HFF-Myc (cell line): ENCODE measurements at regions not wholly inside any gene's neighbourhood (a gene's known extent, or its start where the extent isn't known, plus 50 kb on each side); places are given as distances from the start of the nearest gene placed in this dataset.

ENCODE experiments used
- DNase-seq: peaks from one replicate; pipeline ENCODE4 v3.0.0-alpha.2; 2011; ENCODE audit warnings: low read depth; ENCODE audit errors: extremely low read depth
- H3K4me3 ChIP-seq: replicated peaks from 2 replicates; pipeline ENCODE4 v1.5.1; 2011; ENCODE audit warnings: low read depth, mild to moderate bottlenecking, control low read depth, low read length
- TF ChIP-seq, protein P1 (sequence below): IDR thresholded peaks from 2 replicates; pipeline ENCODE4 v1.5.1; 2012; ENCODE audit warnings: mild to moderate bottlenecking, low read depth, low read length, control low read depth; ENCODE audit errors: missing control alignments

DNA sequence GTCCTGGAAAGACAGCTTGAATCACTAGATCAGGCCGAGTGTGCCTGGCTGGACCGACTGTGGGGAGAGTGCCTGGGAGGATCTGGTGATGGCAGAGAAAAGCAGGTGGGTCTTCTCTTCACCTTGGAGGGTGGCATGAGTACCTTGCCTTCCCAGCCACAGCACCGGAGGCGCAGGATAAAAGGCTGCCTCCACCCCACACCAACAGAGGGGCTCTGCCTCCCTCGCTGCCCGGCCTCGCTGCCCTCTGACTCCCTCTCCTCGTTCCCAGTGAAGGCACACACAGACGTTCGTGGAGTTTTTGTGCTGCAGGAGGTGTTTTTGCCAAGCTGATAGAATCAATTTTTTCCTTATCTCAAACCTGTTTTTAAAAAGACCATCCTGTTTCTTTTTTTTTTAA, 71.4 kb upstream of the HAAO start:
- no peak overlapping the region for H3K4me3 ChIP-seq
- TF ChIP-seq, protein P1, sequence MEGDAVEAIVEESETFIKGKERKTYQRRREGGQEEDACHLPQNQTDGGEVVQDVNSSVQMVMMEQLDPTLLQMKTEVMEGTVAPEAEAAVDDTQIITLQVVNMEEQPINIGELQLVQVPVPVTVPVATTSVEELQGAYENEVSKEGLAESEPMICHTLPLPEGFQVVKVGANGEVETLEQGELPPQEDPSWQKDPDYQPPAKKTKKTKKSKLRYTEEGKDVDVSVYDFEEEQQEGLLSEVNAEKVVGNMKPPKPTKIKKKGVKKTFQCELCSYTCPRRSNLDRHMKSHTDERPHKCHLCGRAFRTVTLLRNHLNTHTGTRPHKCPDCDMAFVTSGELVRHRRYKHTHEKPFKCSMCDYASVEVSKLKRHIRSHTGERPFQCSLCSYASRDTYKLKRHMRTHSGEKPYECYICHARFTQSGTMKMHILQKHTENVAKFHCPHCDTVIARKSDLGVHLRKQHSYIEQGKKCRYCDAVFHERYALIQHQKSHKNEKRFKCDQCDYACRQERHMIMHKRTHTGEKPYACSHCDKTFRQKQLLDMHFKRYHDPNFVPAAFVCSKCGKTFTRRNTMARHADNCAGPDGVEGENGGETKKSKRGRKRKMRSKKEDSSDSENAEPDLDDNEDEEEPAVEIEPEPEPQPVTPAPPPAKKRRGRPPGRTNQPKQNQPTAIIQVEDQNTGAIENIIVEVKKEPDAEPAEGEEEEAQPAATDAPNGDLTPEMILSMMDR = no peak
- DNase-seq = no peak

DNA sequence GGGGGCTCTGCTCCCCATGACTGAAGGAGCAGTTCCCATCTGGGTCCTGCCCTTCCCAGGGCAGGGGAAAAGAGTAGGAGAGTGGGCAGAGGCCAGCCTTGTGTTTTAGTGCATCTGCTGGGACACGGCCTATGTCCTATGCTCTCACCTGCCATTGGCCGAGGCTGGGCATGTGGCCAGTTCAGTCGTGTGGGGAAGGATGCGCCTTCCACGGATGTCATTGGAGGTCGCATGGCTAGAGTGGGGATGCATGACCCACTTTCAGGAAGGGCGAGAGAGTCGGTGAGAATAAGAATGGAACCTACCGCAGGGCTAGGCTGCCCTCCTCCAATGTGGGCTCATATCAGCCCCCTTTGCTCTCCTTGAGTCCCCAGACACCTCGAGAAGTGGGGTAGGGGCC, 70.9 kb upstream of the HAAO start:
- TF ChIP-seq, protein P1 = no peak
- H3K4me3 ChIP-seq = no peak overlapping the region
- DNase-seq = no peak

DNA sequence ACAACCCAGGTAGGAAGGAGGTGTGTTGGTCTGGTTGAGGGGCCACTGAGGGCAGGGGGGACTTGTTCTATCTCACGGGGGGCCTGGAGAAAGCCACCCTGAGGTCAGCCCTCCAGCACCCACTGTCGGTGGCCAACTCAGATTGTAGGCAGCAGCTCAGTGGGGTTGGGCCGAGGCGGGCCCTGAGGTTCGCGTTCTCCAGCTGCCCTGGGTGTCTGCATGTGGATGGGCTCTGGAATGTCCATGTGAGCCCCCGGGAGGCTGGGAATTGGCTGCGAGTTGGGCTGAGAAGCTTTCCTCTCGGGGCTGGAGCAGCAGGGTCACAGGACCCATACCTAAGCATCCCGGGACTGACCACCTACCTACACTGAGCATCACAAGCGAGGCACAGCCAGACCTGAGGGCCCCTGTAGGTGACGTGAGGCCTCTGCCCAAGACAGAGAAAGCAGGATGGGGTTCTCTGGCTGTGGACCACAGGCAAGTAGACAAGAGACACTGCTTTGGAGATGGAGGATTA, 70.3 kb upstream of the HAAO start:
- no peak overlapping the region for H3K4me3 ChIP-seq
- DNase-seq = no peak
- TF ChIP-seq, protein P1 = no peak

DNA sequence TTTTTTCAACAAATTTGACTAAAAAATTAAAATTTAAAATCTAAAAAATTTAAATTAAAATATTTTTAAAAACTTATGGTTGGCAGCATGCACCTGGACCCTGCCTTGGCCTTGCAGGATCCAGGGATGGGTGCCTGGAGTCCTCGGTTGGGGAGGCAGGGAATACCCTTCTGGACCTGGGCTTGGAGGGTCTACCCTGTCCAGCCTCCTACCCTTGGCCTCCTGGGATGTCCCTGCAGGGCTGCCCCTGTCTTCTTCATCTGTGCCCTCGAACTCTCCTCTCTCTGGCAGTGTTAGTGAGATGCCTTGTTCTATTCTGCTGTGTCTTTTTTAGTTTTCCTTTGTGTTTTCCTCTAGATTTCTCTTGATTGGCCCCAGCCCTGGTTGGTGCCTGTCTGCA, 68.9 kb upstream of the HAAO start:
- no peak for DNase-seq
- TF ChIP-seq, protein P1 = no peak
- H3K4me3 ChIP-seq = no peak overlapping the region

DNA sequence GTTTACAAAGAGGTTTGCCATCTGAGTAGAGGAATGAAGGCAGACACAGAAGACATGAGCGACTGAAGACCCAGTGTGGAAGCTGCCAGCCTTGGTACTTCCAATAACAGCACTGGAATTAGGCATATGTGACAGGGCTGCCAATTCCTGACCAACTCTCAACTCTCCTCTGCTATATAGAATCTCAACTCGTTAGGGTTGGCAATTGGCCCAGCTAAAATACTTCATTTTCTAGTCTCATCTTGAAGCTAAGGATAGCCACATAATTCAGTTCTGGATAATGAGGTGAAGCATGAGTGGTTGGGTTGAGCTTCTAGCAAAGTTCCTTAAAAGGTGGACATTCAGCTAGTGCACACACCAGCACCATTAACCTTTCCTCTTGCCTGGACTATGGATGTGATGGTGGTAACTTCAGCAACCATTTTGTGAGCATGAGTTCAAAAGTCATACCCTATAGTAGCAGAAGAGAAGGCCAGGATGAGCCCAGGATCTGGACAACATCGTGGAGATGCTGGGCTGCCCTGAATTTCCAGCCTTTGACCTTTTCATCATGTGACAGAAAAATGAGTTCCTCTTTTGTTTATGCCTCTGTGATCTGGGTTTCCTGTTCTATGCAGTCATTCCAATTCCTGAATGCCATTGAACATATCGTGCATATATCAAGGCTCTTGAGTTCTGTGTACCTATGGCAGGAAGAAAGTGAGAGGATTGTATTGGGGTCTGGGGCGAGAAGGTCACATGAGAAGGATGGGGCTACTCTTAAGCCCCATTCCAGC, 68.1 kb upstream of the HAAO start:
- no peak for DNase-seq
- TF ChIP-seq, protein P1 = no peak
- no peak overlapping the region for H3K4me3 ChIP-seq

DNA sequence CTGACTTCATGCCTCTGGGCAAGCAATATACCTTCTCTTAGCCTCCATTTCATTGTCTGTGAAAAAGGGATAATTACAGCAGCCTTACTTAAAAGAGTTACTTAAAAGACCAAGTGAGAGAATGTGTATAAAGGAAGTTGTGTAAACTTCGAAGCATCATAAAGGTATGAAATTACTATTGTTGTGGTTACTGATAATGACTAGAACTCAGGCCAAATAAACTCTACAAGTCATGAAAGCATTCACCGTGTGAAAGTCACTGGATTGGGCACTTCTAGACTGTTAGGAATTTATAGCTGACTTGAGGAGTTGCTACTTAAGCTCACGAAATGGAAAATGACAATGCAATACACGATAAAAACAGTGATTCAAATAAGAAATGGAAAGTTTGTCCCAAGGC, 67.4 kb upstream of the HAAO start:
- H3K4me3 ChIP-seq = no peak overlapping the region
- TF ChIP-seq, protein P1 = no peak
- DNase-seq = no peak
